OCI-LY3 (cell line): ENCODE measurements at regions not wholly inside any gene's neighbourhood (a gene's known extent, or its start where the extent isn't known, plus 50 kb on each side); places are given as distances from the start of the nearest gene placed in this dataset.

Experiments
- H2AFZ ChIP-seq: fragments of 200-600, 300-600 bp; shearing (Covaris generic); 2 replicates; pipeline ENCODE4 v1.6.0; 2014; ENCODE audit warnings: antibody characterized with exemption, low read depth, low read length
- H3K27ac ChIP-seq: fragments of 200-600, 300-600 bp; sonication (generic); 2 replicates; pipeline ENCODE4 v1.5.1; 2014; ENCODE audit warnings: mild to moderate bottlenecking, low read length, moderate library complexity, mixed read lengths
- H3K27me3 ChIP-seq: fragments of 200-600, 300-600 bp; sonication (generic); 2 replicates; pipeline ENCODE4 v1.6.1; 2014; ENCODE audit warnings: low read depth, low read length, mixed read lengths
- H3K36me3 ChIP-seq: fragments of 200-600, 300-600 bp; sonication (generic); replicated peaks from 2 replicates; pipeline ENCODE3; 2014; ENCODE audit warnings: low read depth, low read length, mixed read lengths
- H3K4me1 ChIP-seq: fragments of 300-600, 200-600 bp; sonication (generic); 2 replicates; pipeline ENCODE4 v1.6.1; 2014; ENCODE audit warnings: low read length, mixed read lengths
- H3K4me2 ChIP-seq: fragments of 200-600, 300-600 bp; sonication (generic); 2 replicates; pipeline ENCODE4 v1.6.1; 2014; ENCODE audit warnings: low read length, mixed read lengths
- H3K4me3 ChIP-seq: fragments of 300-600, 200-600 bp; sonication (generic); 2 replicates; pipeline ENCODE4 v1.5.1; 2014; ENCODE audit warnings: antibody characterized with exemption, mild to moderate bottlenecking, low read length, moderate library complexity
- H3K79me2 ChIP-seq: fragments of 300-600, 200-600 bp; shearing (Covaris generic); 2 replicates; pipeline ENCODE4 v1.6.1; 2014; ENCODE audit warnings: mild to moderate bottlenecking, low read length, mixed read lengths
- H3K9ac ChIP-seq: fragments of 300-600, 200-600 bp; shearing (Covaris generic); 2 replicates; pipeline ENCODE4 v1.6.0; 2014; ENCODE audit warnings: mild to moderate bottlenecking, low read length, moderate library complexity
- H3K9me3 ChIP-seq: fragments of 200-600, 300-600 bp; shearing (Covaris generic); 2 replicates; pipeline ENCODE4 v1.6.1; 2014; ENCODE audit warnings: low read length, mixed read lengths; ENCODE audit not compliant: insufficient read depth
- H4K20me1 ChIP-seq: fragments of 200-600, 300-600 bp; sonication (generic); 2 replicates; pipeline ENCODE4 v1.6.1; 2016; ENCODE audit warnings: low read length, mixed read lengths; ENCODE audit not compliant: insufficient read depth
- CTCF ChIP-seq: fragments of 200-600, 300-600 bp; sonication (generic); IDR thresholded peaks from 2 replicates; pipeline ENCODE4 v1.5.1; 2014; ENCODE audit warnings: antibody characterized with exemption, low read length, low read depth
- EZH2phosphoT487 ChIP-seq: fragments of 200-600 bp; shearing (Covaris generic); IDR thresholded peaks from 2 replicates; pipeline ENCODE4 v1.6.1; 2018; ENCODE audit warnings: antibody characterized with exemption, mixed run types, low read depth

- no peak overlapping the region for H3K4me2 ChIP-seq
- TF ChIP-seq CTCF = no peak
- no peak for TF ChIP-seq EZH2phosphoT487
- H2AFZ ChIP-seq = no peak overlapping the region
Measured at GRCh38 chr4:111230265-111230664, 607.4 kb upstream of the PITX2 start.

GRCh38 chr4:111231281-111231680 lies 608.4 kb upstream of the PITX2 start:
- no peaks in the 10 kb centered on the region for H3K4me1 ChIP-seq
- H3K79me2 ChIP-seq = no peaks in the 10 kb centered on the region
- H3K4me2 ChIP-seq = no peak overlapping the region
- no peak overlapping the region for H3K4me3 ChIP-seq
- H3K9me3 ChIP-seq = no peaks in the 10 kb centered on the region
- no peak overlapping the region for H3K9ac ChIP-seq
- TF ChIP-seq CTCF (no peak), EZH2phosphoT487 (no peak)
- no peaks in the 10 kb centered on the region for H4K20me1 ChIP-seq
- no peaks in the 10 kb centered on the region for H3K27me3 ChIP-seq
- no peak overlapping the region for H3K27ac ChIP-seq
- H2AFZ ChIP-seq = no peak overlapping the region
- H3K36me3 ChIP-seq = no peaks in the 10 kb centered on the region

More at GRCh38 chr4:111230265-111230664, 607.4 kb upstream of the PITX2 start:
- Histone ChIP-seq H4K20me1 (no peaks in the 10 kb centered on the region), H3K79me2 (no peaks in the 10 kb centered on the region), H3K4me1 (no peaks in the 10 kb centered on the region), H3K4me3 (no peak overlapping the region), H3K9me3 (no peaks in the 10 kb centered on the region), H3K9ac (no peak overlapping the region), H3K27me3 (no peaks in the 10 kb centered on the region), H3K36me3 (no peaks in the 10 kb centered on the region), H3K27ac (no peak overlapping the region)

- Histone ChIP-seq H3K4me2 (no peak overlapping the region), H3K79me2 (no peaks in the 10 kb centered on the region), H3K4me1 (no peaks in the 10 kb centered on the region), H3K27ac (no peak overlapping the region), H3K27me3 (no peaks in the 10 kb centered on the region), H4K20me1 (no peaks in the 10 kb centered on the region), H2AFZ (0 out of 2 replicates have a peak overlapping the region, but pooled peaks have one; percentile 28), H3K4me3 (no peak overlapping the region), H3K36me3 (no peaks in the 10 kb centered on the region), H3K9me3 (no peaks in the 10 kb centered on the region), H3K9ac (no peak overlapping the region)
- no peak for TF ChIP-seq CTCF
- TF ChIP-seq EZH2phosphoT487 = no peak
Measured at GRCh38 chr4:111234939-111235338, 612.1 kb upstream of the PITX2 start.

GRCh38 chr4:111263836-111264235 lies 641.0 kb upstream of the PITX2 start:
- no peak for TF ChIP-seq CTCF
- TF ChIP-seq EZH2phosphoT487 = no peak
- Histone ChIP-seq H3K9me3 (no peaks in the 10 kb centered on the region), H3K4me2 (no peak overlapping the region), H2AFZ (no peak overlapping the region), H3K36me3 (no peaks in the 10 kb centered on the region), H4K20me1 (no peaks in the 10 kb centered on the region), H3K4me1 (peaks cover 27% of the 10 kb centered on the region), H3K4me3 (no peak overlapping the region), H3K27me3 (no peaks in the 10 kb centered on the region), H3K79me2 (no peaks in the 10 kb centered on the region), H3K27ac (no peak overlapping the region), H3K9ac (no peak overlapping the region)
